NCI-H524 (cell line): ENCODE measurements at regions not wholly inside any gene's neighbourhood (a gene's known extent, or its start where the extent isn't known, plus 50 kb on each side); places are given as distances from the start of the nearest gene placed in this dataset.

Experiments
- DNase-seq, 2 experiments: peaks; one replicate each; lab custom pipeline; 2025; lab: John Stamatoyannopoulos, UW

GRCh38 chr2:196587056-196587455 is 52.5 kb upstream of the CCDC150 start:
- DNase-seq, result no peak

GRCh38 chr2:196587739-196588138 is 51.8 kb upstream of the CCDC150 start:
- no peak for DNase-seq

- DNase-seq, result peak in 1 of 2 experiments; percentile 54
These were observed 50.1 kb upstream of the CCDC150 start for GRCh38 chr2:196589419-196589818.
